HEK293 (cell line): ENCODE measurements at regions not wholly inside any gene's neighbourhood (a gene's known extent, or its start where the extent isn't known, plus 50 kb on each side); places are given as distances from the start of the nearest gene placed in this dataset.

Experiments used
- CTCF ChIP-seq: fragments of 450-650 bp; formaldehyde crosslinking; IDR thresholded peaks from 2 replicates; pipeline ENCODE4 v1.5.1; 2016; ENCODE audit warnings: missing biosample characterization, missing genetic modification characterization
- ZNF157 ChIP-seq: fragments of 450-650 bp; formaldehyde crosslinking; IDR thresholded peaks from 2 replicates; pipeline ENCODE4 v1.5.1; 2016; ENCODE audit warnings: missing biosample characterization, missing genetic modification characterization
- ZNF324 ChIP-seq: fragments of 450-650 bp; formaldehyde crosslinking; IDR thresholded peaks from 2 replicates; pipeline ENCODE4 v1.5.1; 2016; ENCODE audit warnings: missing biosample characterization, missing genetic modification characterization
- ZNF560 ChIP-seq: fragments of 450-650 bp; formaldehyde crosslinking; IDR thresholded peaks from 2 replicates; pipeline ENCODE4 v1.5.1; 2017; ENCODE audit warnings: missing biosample characterization, missing genetic modification characterization, borderline replicate concordance
- TF ChIP-seq, protein P1 (sequence below): fragments of 450-650 bp; formaldehyde crosslinking; IDR thresholded peaks from 2 replicates; pipeline ENCODE4 v1.5.1; 2016; ENCODE audit warnings: missing biosample characterization, missing genetic modification characterization, low read depth

DNA sequence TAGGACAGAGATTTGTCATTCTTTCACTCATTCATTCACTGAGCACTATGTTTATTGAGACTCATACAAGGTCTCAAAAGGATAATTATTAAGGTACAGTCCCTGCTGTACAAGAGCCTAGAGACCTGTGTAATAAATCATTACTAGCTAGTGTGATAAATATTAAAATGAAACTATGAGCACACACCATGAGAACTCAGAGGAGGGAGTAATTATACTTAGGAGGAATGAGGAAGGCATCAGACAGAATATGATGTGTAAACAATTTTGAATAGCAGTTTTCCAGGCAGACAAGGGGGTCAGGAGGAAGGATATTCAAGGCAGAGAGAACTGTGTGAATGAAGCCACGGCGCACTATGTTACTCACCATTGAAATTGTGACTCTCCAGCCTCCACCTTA lies 300.8 kb upstream of the ISX start:
- TF ChIP-seq ZNF157 (tag by site-specific recombination): no peak
- no peak for TF ChIP-seq CTCF
- TF ChIP-seq ZNF560 (tag by site-specific recombination): no peak
- no peak for TF ChIP-seq ZNF324 (tag by site-specific recombination)
- TF ChIP-seq, protein P1, sequence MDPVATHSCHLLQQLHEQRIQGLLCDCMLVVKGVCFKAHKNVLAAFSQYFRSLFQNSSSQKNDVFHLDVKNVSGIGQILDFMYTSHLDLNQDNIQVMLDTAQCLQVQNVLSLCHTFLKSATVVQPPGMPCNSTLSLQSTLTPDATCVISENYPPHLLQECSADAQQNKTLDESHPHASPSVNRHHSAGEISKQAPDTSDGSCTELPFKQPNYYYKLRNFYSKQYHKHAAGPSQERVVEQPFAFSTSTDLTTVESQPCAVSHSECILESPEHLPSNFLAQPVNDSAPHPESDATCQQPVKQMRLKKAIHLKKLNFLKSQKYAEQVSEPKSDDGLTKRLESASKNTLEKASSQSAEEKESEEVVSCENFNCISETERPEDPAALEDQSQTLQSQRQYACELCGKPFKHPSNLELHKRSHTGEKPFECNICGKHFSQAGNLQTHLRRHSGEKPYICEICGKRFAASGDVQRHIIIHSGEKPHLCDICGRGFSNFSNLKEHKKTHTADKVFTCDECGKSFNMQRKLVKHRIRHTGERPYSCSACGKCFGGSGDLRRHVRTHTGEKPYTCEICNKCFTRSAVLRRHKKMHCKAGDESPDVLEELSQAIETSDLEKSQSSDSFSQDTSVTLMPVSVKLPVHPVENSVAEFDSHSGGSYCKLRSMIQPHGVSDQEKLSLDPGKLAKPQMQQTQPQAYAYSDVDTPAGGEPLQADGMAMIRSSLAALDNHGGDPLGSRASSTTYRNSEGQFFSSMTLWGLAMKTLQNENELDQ (tag by site-specific recombination): no peak
